C4-2B (cell line): ENCODE measurements at regions not wholly inside any gene's neighbourhood (a gene's known extent, or its start where the extent isn't known, plus 50 kb on each side); places are given as distances from the start of the nearest gene placed in this dataset.
"Not testable (repeated sequence)": the region's sequence is repeated elsewhere in the genome, so short reads cannot be mapped to it uniquely, and the experiment has no call there.

Experiments
- H3K27ac ChIP-seq: fragments of 450-650 bp; 2 replicates; pipeline ENCODE4 v1.5.1; 2017
- CTCF ChIP-seq: fragments of 450-650 bp; conservative IDR thresholded peaks from 2 replicates; pipeline ENCODE4 v1.5.1; 2017; ENCODE audit warnings: mild to moderate bottlenecking
- ZFX ChIP-seq: fragments of 450-650 bp; IDR thresholded peaks from 2 replicates; pipeline ENCODE4 v1.6.1; 2017

- no peak overlapping the region for H3K27ac ChIP-seq
Observed at GRCh38 chr22:49657275-49657973, 170.2 kb downstream of the BRD1 start.

GRCh38 chr22:49656883-49657274 is 170.8 kb downstream of the BRD1 start:
- H3K27ac ChIP-seq, result not testable (repeated sequence)

More at GRCh38 chr22:49657275-49657973, 170.2 kb downstream of the BRD1 start:
- no peak for TF ChIP-seq ZFX
- TF ChIP-seq CTCF, result no peak

- no peak for TF ChIP-seq ZFX
- TF ChIP-seq CTCF, result no peak
- no peak overlapping the region for H3K27ac ChIP-seq
Observed at GRCh38 chr22:49656291-49656851, 171.3 kb downstream of the BRD1 start.

- TF ChIP-seq CTCF, result no peak
- TF ChIP-seq ZFX, result no peak
- no peak overlapping the region for H3K27ac ChIP-seq
Observed at GRCh38 chr22:49655168-49655812, 172.4 kb downstream of the BRD1 start.

- no peak overlapping the region for H3K27ac ChIP-seq
- TF ChIP-seq CTCF (no peak), ZFX (no peak)
Observed at GRCh38 chr22:49650336-49651241, 177.1 kb downstream of the BRD1 start.

GRCh38 chr22:49649166-49650068 is 178.3 kb downstream of the BRD1 start:
- TF ChIP-seq ZFX (no peak), CTCF (no peak)
- no peak overlapping the region for H3K27ac ChIP-seq

- TF ChIP-seq ZFX, result no peak
- TF ChIP-seq CTCF, result no peak
Observed at GRCh38 chr22:49648053-49648452, 179.6 kb downstream of the BRD1 start.

More at GRCh38 chr22:49648053-49648452, 179.6 kb downstream of the BRD1 start:
- no peak overlapping the region for H3K27ac ChIP-seq
